ENCODE measurements at regions not wholly inside any gene's neighbourhood (a gene's known extent, or its start where the extent isn't known, plus 50 kb on each side); places are given as distances from the start of the nearest gene placed in this dataset.

DNA sequence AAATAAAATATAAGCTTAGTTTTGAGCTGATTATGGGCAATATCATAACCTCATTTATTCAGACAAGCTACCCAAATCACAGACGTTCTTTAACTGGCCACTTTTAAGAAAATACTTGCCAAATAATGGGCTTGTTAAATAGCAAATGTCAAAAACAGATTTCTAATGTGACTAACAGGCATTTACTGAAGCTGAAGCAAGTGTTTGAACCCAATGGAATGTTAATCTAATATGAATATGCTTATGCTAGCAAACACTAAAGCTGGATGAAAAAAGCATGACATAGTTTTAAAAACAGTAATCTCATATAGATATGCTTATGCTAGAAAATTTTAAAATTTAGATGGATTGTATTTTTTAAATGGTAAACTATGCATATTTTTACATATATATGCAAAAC, 411.6 kb upstream of the PTGER4 start:
- TF ChIP-seq, protein P1, sequence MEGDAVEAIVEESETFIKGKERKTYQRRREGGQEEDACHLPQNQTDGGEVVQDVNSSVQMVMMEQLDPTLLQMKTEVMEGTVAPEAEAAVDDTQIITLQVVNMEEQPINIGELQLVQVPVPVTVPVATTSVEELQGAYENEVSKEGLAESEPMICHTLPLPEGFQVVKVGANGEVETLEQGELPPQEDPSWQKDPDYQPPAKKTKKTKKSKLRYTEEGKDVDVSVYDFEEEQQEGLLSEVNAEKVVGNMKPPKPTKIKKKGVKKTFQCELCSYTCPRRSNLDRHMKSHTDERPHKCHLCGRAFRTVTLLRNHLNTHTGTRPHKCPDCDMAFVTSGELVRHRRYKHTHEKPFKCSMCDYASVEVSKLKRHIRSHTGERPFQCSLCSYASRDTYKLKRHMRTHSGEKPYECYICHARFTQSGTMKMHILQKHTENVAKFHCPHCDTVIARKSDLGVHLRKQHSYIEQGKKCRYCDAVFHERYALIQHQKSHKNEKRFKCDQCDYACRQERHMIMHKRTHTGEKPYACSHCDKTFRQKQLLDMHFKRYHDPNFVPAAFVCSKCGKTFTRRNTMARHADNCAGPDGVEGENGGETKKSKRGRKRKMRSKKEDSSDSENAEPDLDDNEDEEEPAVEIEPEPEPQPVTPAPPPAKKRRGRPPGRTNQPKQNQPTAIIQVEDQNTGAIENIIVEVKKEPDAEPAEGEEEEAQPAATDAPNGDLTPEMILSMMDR (IDR thresholded peaks at IDR 0.05) = no peak

DNA sequence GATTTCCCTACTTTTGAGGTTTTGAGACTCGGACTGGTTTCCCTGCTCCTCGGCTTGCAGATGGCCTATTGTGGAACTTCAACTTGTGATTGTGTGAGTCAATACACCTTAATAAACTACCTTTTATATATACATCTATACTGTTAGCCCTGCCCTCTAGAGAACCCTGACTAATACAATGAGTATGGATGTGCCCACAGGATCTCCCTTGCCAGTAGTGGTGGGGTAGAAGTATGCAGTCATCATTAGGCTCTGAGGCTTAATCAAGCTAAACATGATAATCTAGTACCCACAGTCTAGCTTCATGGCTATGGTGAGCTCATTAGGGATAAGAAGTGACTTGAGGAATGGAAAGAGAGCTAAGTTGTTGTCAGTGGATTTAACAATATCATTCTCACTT, 412.8 kb upstream of the PTGER4 start:
- TF ChIP-seq, protein P1 (IDR thresholded peaks at IDR 0.05) = no peak

DNA sequence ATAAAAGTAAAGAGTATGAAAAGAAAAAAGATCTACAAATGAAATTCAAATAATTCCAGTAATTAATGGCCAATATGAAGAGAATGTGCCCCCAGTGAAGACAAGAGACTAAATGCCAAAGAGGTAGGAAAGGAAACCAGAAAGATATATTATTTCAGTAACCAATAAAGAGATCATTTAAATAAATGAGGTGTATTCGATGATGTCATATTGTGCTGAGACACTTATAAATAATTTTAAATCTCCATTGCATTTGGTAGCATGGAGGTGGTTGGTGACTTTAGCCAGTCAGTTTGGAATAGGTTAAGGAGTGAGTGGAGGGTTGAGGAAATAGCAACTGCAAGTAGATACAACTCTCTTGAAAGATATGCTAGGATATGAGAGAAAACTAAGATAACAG, 417.7 kb upstream of the PTGER4 start:
- TF ChIP-seq, protein P1 (IDR thresholded peaks at IDR 0.05) = no peak

DNA sequence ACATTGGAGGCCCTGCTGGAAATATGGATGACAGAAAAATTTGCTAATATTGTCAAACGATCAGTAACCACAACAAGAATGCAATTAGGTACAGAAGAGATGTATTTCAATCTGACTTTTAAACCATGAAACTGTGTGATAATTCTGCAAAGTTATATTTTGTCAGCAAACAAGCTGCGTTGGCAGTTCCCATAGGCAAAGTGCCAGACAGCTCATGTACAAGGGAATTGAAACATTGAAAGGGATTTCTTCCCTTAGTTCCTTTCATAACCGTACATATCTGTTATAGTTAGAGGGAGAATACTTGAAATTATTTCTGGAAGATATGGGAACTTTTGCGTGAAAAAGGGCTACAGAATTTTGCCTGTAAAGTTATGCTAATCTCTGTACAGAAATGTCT, 419.4 kb upstream of the PTGER4 start:
- TF ChIP-seq, protein P1 (IDR thresholded peaks at IDR 0.05) = no peak

DNA sequence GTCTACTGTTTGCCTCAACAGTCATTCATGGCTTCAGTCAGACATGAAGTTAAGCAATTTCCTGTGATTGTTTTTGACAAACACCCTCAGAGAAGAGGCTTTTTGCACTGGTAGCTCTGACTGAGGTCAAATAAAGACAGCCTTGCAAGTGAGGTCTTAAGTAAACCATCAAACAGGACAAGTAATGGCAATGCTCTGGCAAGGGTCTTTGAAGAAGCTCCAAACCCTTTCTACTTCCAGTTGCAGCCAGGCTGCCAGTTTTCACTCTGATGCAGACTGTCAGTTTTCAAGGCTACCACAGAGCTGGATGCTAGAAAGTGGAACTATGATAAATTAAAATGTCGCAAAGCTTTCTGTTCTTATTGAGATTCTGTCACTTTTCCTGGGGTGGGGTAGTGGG, 421.5 kb upstream of the PTGER4 start:
- TF ChIP-seq, protein P1 (IDR thresholded peaks at IDR 0.05) = no peak

DNA sequence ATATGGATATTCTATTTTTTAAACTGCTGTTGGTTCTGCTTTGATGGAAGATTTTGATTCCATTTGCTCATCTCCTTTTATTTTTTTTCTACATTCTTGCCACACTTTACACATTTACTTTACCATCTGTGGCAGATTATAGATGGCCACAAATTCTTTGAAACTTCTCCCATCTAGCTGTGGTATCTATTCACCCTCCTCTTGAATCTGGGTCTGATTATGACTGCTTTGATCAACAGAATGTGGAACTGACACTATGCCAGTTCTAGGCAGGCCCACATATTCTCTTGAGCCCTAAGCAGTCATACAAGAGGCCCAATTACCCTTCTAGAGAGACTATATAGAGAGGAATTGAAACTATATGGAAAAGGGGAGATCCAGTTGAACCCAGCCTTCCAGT, 439.0 kb upstream of the PTGER4 start:
- TF ChIP-seq, protein P1 (IDR thresholded peaks at IDR 0.05) = no peak

DNA sequence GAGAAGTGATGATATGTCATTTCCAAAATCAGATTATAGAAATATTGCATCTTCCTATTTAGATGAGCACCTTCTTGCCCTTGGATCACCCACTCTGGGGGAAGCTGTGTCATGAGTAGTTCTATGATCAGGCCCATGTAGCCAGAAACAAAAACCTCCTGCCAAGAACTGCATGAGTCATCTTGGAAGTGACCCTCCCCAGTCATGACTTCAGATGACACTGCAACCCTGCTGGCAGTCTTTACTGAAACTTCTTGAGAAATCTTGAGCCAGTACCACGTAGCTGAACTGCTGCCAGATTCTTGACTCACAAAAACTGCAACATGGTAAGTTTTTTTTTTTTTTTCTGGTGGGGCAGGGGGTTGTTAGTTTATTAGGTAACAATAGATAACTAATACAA, 439.6 kb upstream of the PTGER4 start:
- TF ChIP-seq, protein P1 (IDR thresholded peaks at IDR 0.05) = no peak

DNA sequence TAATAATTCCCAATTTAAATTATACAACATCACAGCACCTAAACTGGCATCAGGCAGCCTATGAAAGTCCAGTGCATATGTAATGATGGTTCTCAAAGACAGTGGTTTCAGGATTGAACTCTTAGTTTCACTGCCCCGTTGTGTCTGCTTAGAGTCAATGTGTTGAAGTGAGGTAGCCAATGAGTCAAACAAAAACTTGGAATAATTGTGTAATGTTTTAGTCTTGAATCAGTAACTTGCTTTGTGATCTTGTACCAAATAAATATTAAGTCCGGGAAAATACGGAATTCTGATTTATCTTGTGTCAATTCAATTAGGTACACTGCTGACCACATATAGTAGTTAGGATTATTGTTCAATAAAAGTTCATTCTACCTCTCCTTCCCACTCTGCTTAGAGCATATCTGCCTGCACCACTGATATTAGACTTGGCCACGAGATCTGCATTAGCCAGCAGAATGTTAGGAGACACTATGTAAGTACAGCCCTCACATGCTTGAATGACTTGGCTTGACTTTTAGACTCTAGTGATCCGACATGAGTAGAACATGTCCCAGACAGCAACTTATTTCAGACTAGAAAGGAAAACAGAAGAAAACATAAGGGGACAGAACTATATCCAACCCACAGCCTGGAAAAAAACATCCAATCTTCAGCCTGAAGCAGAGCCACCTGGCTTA, 441.5 kb upstream of the PTGER4 start:
- TF ChIP-seq, protein P1 (IDR thresholded peaks at IDR 0.05) = no peak
